ENCODE measurements at regions not wholly inside any gene's neighbourhood (a gene's known extent, or its start where the extent isn't known, plus 50 kb on each side); places are given as distances from the start of the nearest gene placed in this dataset.

DNA sequence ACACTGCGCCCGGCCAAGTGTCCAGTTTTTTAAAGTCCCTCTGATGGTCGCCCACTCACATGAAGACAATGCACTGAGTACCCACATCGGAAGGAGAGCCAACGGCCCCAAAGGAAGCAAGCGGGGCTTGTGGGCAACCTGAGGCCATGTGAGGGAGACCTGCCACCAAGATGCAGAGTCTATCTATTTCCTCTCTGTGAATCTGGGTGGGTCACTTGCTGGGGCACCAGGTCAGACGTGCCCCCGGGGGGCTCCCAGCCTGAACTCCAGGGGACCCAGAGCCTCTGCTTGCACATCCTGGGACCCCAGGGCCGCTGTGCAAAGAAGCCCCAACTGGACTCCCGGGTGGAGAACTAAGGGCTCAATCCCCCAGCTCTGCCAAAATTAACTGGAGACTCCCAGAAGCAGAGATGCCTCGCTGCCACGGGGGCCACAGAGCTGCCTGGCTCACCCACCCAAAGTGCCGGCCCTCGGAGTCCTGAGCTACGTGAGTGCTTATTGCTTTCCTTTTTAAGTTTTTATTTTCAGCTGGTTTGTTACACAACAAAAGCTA is 106.4 kb downstream of the BRD1 start:
- peaks cover 0 to 4% of the 10 kb centered on the region in 2 donors for H3K4me1 ChIP-seq (ENCODE audit: control insufficient read depth in 2 of 2, insufficient read depth in 2 of 2, low read length in 2 of 2)
- H3K27ac ChIP-seq (ENCODE audit: low read depth in 2 of 2, low read length in 2 of 2), result no peak overlapping the region
- H3K4me3 ChIP-seq (ENCODE audit: low read length in 2 of 2), result no peak overlapping the region
- H3K27me3 ChIP-seq (ENCODE audit: control insufficient read depth in 2 of 2, insufficient read depth in 2 of 2, low read length in 2 of 2), result peaks cover 12 to 19% of the 10 kb centered on the region in 2 donors
- no peaks in the 10 kb centered on the region for H3K9me3 ChIP-seq (ENCODE audit: control insufficient read depth in 2 of 2, low read length in 2 of 2)
- no peak overlapping the region for H3K9ac ChIP-seq (ENCODE audit: low read depth in 1 of 2, low read length in 2 of 2)
- H3K36me3 ChIP-seq (ENCODE audit: control insufficient read depth in 2 of 2, insufficient read depth in 2 of 2, low read length in 2 of 2), result no peaks in the 10 kb centered on the region

DNA sequence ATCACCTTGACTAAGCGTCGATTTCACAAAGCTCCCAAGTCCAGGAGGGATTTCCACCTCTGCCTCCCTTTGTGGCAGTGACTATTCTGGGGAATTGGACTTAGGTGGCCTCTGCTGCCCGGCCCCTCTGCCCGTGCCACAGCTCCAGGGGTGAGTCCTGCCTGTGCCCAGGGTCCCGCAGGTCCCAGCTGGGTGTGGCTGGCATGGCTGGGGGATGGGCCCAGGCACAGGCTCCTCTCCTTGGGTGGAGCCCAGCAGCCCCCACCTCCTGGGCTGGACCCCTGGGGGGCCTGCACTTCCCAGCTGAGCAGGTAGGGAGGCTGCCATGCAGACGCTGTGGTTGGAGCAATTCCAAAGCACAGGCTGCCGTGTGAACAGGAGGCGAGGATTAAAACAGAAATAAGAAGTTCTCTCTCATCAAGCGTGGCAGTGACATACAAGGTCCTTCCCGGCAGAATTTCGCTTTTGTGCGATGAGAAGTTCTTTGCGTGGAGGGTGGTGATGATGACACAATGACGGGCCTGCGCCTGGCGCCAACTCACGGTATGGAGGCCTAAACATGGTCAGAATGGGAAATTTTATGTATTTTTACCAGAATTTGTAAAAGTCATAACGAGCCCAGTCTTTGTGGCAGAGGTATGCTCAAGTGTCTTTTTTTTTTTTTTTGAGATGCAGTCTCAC is 107.3 kb downstream of the BRD1 start:
- Histone ChIP-seq H3K27me3 (ENCODE audit: control insufficient read depth in 2 of 2, insufficient read depth in 2 of 2, low read length in 2 of 2) (peaks cover 3 to 12% of the 10 kb centered on the region in 2 donors), H3K4me1 (ENCODE audit: control insufficient read depth in 2 of 2, insufficient read depth in 2 of 2, low read length in 2 of 2) (peaks cover 0 to 4% of the 10 kb centered on the region in 2 donors), H3K4me3 (ENCODE audit: low read length in 2 of 2) (no peak overlapping the region), H3K36me3 (ENCODE audit: control insufficient read depth in 2 of 2, insufficient read depth in 2 of 2, low read length in 2 of 2) (no peaks in the 10 kb centered on the region), H3K9me3 (ENCODE audit: control insufficient read depth in 2 of 2, low read length in 2 of 2) (no peaks in the 10 kb centered on the region), H3K27ac (ENCODE audit: low read depth in 2 of 2, low read length in 2 of 2) (no peak overlapping the region), H3K9ac (ENCODE audit: low read depth in 1 of 2, low read length in 2 of 2) (no peak overlapping the region)

DNA sequence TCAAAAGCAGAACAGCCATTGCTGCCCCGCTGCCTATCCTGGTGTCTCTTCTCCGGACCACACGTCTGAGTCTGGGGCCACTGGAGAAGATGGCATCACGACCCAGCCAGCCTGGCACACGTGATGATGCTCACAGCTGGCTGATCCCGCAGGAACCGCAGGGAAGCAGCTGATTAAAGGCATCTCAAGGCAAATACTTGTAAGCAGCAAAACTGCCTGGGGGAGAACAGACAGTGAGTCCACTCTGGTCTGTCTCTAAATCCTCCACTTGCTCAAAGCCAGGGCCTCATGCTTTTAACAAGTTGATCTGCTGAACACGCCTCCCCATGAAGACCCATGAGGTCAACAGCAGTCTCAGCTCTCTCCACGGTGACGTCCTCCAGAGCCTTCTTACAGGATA is 108.6 kb downstream of the BRD1 start:
- H3K27ac ChIP-seq (ENCODE audit: low read depth in 2 of 2, low read length in 2 of 2), result no peak overlapping the region
- H3K36me3 ChIP-seq (ENCODE audit: control insufficient read depth in 2 of 2, insufficient read depth in 2 of 2, low read length in 2 of 2), result no peaks in the 10 kb centered on the region
- no peaks in the 10 kb centered on the region for H3K9me3 ChIP-seq (ENCODE audit: control insufficient read depth in 2 of 2, low read length in 2 of 2)
- H3K4me3 ChIP-seq (ENCODE audit: low read length in 2 of 2), result no peak overlapping the region
- H3K27me3 ChIP-seq (ENCODE audit: control insufficient read depth in 2 of 2, insufficient read depth in 2 of 2, low read length in 2 of 2), result peaks cover 0 to 2% of the 10 kb centered on the region in 2 donors
- H3K9ac ChIP-seq (ENCODE audit: low read depth in 1 of 2, low read length in 2 of 2), result no peak overlapping the region
- no peaks in the 10 kb centered on the region for H3K4me1 ChIP-seq (ENCODE audit: control insufficient read depth in 2 of 2, insufficient read depth in 2 of 2, low read length in 2 of 2)

DNA sequence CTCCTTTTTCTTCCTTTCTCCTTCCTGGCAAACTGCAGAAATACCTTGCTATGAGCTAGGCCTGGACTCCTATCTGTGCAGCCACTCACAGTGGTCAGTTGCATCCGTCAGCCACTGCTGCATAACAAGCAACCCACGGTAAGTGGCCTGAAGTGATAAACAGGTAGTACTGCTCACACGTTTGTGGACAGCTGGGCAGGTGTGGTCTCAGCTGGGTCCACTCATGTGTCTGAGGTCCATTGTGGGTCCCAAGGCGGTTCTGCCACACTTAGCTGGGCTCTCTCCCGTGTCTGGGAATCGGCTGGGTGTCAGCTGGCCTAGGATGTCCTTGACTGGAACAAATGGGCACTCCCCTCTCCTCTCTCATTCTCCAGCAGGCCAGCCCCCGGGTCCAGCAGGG is 109.3 kb downstream of the BRD1 start:
- no peaks in the 10 kb centered on the region for H3K36me3 ChIP-seq (ENCODE audit: control insufficient read depth in 2 of 2, insufficient read depth in 2 of 2, low read length in 2 of 2)
- H3K9me3 ChIP-seq (ENCODE audit: control insufficient read depth in 2 of 2, low read length in 2 of 2), result no peaks in the 10 kb centered on the region
- H3K4me1 ChIP-seq (ENCODE audit: control insufficient read depth in 2 of 2, insufficient read depth in 2 of 2, low read length in 2 of 2), result no peaks in the 10 kb centered on the region
- no peak overlapping the region for H3K4me3 ChIP-seq (ENCODE audit: low read length in 2 of 2)
- no peaks in the 10 kb centered on the region for H3K27me3 ChIP-seq (ENCODE audit: control insufficient read depth in 2 of 2, insufficient read depth in 2 of 2, low read length in 2 of 2)
- H3K9ac ChIP-seq (ENCODE audit: low read depth in 1 of 2, low read length in 2 of 2), result no peak overlapping the region
- H3K27ac ChIP-seq (ENCODE audit: low read depth in 2 of 2, low read length in 2 of 2), result no peak overlapping the region

DNA sequence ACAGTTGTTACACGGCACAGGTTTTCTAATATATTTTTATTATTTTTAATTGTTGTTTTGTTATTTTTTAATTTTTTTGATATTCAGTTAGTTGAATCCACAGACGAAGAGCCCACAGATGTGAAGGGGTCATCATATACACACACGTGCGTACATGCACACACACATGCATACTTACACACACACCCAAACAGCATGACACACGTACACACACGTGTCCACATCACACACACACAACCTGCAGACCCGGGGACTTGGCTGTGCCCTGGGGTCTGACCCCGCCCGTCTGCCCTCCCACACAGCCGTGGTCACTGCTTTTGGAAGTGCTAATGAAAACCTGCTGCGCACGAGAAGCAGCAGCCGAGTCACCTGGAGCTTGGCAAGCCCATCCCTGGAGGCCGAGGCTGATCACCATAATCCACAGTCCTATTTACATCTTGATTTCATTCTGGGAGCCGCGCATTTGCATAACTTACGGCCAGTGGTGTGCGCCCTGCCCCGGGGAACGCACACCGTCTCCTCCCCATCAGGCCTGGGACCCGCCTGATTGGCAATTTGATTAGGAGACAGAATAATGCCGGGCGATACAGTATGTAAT is 110.3 kb downstream of the BRD1 start:
- H3K27me3 ChIP-seq (ENCODE audit: control insufficient read depth in 2 of 2, insufficient read depth in 2 of 2, low read length in 2 of 2), result no peaks in the 10 kb centered on the region

DNA sequence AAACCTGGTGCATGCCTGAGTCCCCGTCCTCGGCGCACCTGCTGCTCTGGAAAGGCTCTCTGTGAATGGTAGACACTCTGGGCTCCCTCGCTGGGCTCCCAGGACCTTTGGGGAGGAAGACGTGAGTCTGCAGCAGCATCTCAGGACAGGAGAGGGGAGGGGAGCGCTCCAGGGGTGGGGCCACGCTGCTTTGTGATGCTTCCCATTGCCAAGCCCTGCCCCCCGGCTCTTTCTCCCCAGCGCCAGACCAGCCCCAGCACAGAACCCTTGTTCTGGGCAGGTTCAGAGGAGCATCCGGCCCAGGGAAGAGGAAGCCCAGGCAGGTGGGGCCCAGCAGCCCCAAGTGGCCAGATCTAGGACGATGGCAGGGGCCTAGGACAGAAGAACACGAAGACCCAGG is 111.2 kb downstream of the BRD1 start:
- no peaks in the 10 kb centered on the region for H3K9me3 ChIP-seq (ENCODE audit: control insufficient read depth in 2 of 2, low read length in 2 of 2)
- no peaks in the 10 kb centered on the region for H3K27me3 ChIP-seq (ENCODE audit: control insufficient read depth in 2 of 2, insufficient read depth in 2 of 2, low read length in 2 of 2)
- H3K4me3 ChIP-seq (ENCODE audit: low read length in 2 of 2), result no peak overlapping the region
- H3K9ac ChIP-seq (ENCODE audit: low read depth in 1 of 2, low read length in 2 of 2), result no peak overlapping the region
- H3K36me3 ChIP-seq (ENCODE audit: control insufficient read depth in 2 of 2, insufficient read depth in 2 of 2, low read length in 2 of 2), result no peaks in the 10 kb centered on the region
- no peak overlapping the region for H3K27ac ChIP-seq (ENCODE audit: low read depth in 2 of 2, low read length in 2 of 2)
- H3K4me1 ChIP-seq (ENCODE audit: control insufficient read depth in 2 of 2, insufficient read depth in 2 of 2, low read length in 2 of 2), result no peaks in the 10 kb centered on the region

More for the DNA sequence above, 110.3 kb downstream of the BRD1 start:
- Histone ChIP-seq H3K27ac (ENCODE audit: low read depth in 2 of 2, low read length in 2 of 2) (no peak overlapping the region), H3K9ac (ENCODE audit: low read depth in 1 of 2, low read length in 2 of 2) (no peak overlapping the region), H3K9me3 (ENCODE audit: control insufficient read depth in 2 of 2, low read length in 2 of 2) (no peaks in the 10 kb centered on the region), H3K4me3 (ENCODE audit: low read length in 2 of 2) (no peak overlapping the region), H3K4me1 (ENCODE audit: control insufficient read depth in 2 of 2, insufficient read depth in 2 of 2, low read length in 2 of 2) (no peaks in the 10 kb centered on the region), H3K36me3 (ENCODE audit: control insufficient read depth in 2 of 2, insufficient read depth in 2 of 2, low read length in 2 of 2) (no peaks in the 10 kb centered on the region)

DNA sequence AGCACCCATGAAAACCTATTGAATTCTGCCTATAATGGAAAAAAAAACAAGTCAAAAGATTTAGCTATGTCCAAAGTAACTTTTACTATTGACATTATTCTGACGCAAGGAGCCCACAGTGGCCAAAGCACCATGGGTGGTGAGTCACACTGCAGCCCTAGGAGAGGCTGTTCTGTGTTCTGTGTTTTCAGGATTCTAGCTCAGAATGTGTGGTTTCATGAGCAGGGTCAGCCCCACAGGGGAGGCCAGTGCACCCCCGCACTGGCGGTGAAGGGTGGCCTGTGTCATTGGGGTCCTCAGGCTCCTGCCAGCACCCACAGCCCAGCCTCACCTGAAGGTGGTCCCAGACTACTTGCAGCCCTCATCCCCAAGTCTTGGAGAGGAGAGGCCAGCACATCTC is 112.2 kb downstream of the BRD1 start:
- peaks cover 0 to 1% of the 10 kb centered on the region in 2 donors for H3K27me3 ChIP-seq (ENCODE audit: control insufficient read depth in 2 of 2, insufficient read depth in 2 of 2, low read length in 2 of 2)
- no peaks in the 10 kb centered on the region for H3K9me3 ChIP-seq (ENCODE audit: control insufficient read depth in 2 of 2, low read length in 2 of 2)
- no peak overlapping the region for H3K27ac ChIP-seq (ENCODE audit: low read depth in 2 of 2, low read length in 2 of 2)
- H3K9ac ChIP-seq (ENCODE audit: low read depth in 1 of 2, low read length in 2 of 2), result no peak overlapping the region
- H3K4me1 ChIP-seq (ENCODE audit: control insufficient read depth in 2 of 2, insufficient read depth in 2 of 2, low read length in 2 of 2), result no peaks in the 10 kb centered on the region
- no peak overlapping the region for H3K4me3 ChIP-seq (ENCODE audit: low read length in 2 of 2)
- H3K36me3 ChIP-seq (ENCODE audit: control insufficient read depth in 2 of 2, insufficient read depth in 2 of 2, low read length in 2 of 2), result no peaks in the 10 kb centered on the region

DNA sequence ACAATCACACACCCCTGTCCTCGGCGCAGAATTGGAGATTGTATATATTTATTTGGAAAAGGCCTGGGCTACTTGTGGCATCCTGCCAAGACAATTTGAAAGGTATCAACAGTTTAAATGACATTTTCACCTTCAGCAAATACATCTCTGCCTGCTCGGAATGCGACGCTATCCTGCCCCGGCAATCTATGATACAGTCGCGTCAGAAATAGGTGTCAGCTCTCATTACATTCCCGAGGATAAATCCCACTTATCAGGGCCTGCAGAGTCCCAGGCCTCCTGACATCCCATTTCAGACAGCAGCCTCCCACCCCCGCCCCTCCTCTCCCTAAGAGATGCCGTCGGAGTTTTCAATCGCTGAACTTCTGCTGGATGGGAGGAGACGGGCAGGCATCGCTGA is 114.7 kb downstream of the BRD1 start:
- H3K9ac ChIP-seq (ENCODE audit: low read depth in 1 of 2, low read length in 2 of 2), result no peak overlapping the region
- H3K9me3 ChIP-seq (ENCODE audit: control insufficient read depth in 2 of 2, low read length in 2 of 2), result no peaks in the 10 kb centered on the region
- H3K36me3 ChIP-seq (ENCODE audit: control insufficient read depth in 2 of 2, insufficient read depth in 2 of 2, low read length in 2 of 2), result no peaks in the 10 kb centered on the region
- H3K27me3 ChIP-seq (ENCODE audit: control insufficient read depth in 2 of 2, insufficient read depth in 2 of 2, low read length in 2 of 2), result peaks cover 0 to 3% of the 10 kb centered on the region in 2 donors
- no peaks in the 10 kb centered on the region for H3K4me1 ChIP-seq (ENCODE audit: control insufficient read depth in 2 of 2, insufficient read depth in 2 of 2, low read length in 2 of 2)
- no peak overlapping the region for H3K4me3 ChIP-seq (ENCODE audit: low read length in 2 of 2)
- no peak overlapping the region for H3K27ac ChIP-seq (ENCODE audit: low read depth in 2 of 2, low read length in 2 of 2)

DNA sequence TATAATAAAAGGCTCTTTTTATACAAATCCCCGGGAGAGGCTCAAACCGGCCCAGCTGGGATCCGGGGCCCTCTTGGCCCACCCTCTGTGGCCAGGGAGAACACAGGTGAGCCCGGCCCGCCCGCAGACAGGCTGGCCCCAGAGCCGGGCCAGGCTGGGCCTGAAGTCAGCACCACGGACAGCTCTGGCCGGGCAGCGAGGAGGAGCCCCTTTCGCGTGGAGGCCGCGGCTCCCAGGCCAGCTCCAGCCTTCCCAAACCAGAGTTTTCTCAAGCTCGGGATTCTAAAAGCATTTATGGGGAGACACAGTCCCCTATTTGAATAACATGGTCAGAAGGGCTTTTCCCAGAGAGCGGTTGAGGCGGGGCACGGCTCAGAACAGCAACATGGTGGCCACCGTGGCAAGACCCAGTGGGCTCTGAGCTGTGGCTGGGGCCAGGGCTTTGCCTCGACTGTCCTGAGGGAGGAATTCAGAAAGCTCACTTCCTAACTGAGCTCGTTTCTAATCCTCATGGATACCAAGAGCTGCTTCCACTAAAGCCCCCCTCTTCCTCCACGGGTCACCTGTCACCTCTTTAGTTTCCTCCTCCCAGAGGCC is 115.4 kb downstream of the BRD1 start:
- peaks cover 0 to 3% of the 10 kb centered on the region in 2 donors for H3K27me3 ChIP-seq (ENCODE audit: control insufficient read depth in 2 of 2, insufficient read depth in 2 of 2, low read length in 2 of 2)

DNA sequence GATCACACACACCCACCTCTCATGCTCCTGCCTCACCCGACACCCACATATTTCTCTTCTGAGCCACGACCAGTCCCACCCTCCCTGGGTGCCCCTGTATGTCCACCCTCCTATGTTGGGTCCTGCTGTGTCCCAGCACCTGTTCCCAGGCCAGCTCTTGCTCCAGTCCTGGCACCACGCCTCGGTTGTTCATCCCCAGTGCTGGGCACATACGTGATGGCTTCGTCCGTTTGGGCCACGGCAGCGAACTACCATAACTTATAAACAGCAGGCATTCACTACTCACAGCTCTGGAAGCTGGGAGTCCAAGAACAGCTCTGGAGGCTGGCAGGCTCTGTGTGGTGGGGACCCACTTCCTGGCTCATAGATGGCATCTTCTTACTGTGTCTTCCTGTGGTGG is 116.9 kb downstream of the BRD1 start:
- no peak overlapping the region for H3K9ac ChIP-seq (ENCODE audit: low read depth in 1 of 2, low read length in 2 of 2)
- H3K4me1 ChIP-seq (ENCODE audit: control insufficient read depth in 2 of 2, insufficient read depth in 2 of 2, low read length in 2 of 2), result no peaks in the 10 kb centered on the region
- no peak overlapping the region for H3K4me3 ChIP-seq (ENCODE audit: low read length in 2 of 2)
- H3K27ac ChIP-seq (ENCODE audit: low read depth in 2 of 2, low read length in 2 of 2), result no peak overlapping the region
- H3K27me3 ChIP-seq (ENCODE audit: control insufficient read depth in 2 of 2, insufficient read depth in 2 of 2, low read length in 2 of 2), result peaks cover 0 to 7% of the 10 kb centered on the region in 2 donors
- H3K9me3 ChIP-seq (ENCODE audit: control insufficient read depth in 2 of 2, low read length in 2 of 2), result no peaks in the 10 kb centered on the region
- no peaks in the 10 kb centered on the region for H3K36me3 ChIP-seq (ENCODE audit: control insufficient read depth in 2 of 2, insufficient read depth in 2 of 2, low read length in 2 of 2)

More for the DNA sequence above, 115.4 kb downstream of the BRD1 start:
- Histone ChIP-seq H3K9me3 (ENCODE audit: control insufficient read depth in 2 of 2, low read length in 2 of 2) (no peaks in the 10 kb centered on the region), H3K9ac (ENCODE audit: low read depth in 1 of 2, low read length in 2 of 2) (no peak overlapping the region), H3K36me3 (ENCODE audit: control insufficient read depth in 2 of 2, insufficient read depth in 2 of 2, low read length in 2 of 2) (no peaks in the 10 kb centered on the region), H3K4me3 (ENCODE audit: low read length in 2 of 2) (no peak overlapping the region), H3K4me1 (ENCODE audit: control insufficient read depth in 2 of 2, insufficient read depth in 2 of 2, low read length in 2 of 2) (no peaks in the 10 kb centered on the region), H3K27ac (ENCODE audit: low read depth in 2 of 2, low read length in 2 of 2) (no peak overlapping the region)
